Neural cell (in vitro differentiated cells): ENCODE measurements at regions not wholly inside any gene's neighbourhood (a gene's known extent, or its start where the extent isn't known, plus 50 kb on each side); places are given as distances from the start of the nearest gene placed in this dataset.

ENCODE experiments used
- H2AFZ ChIP-seq: fragments of 200-600, 300-800 bp; sonication (generic), shearing (Covaris generic); 2 replicates; pipeline ENCODE4 v1.6.0; 2014; ENCODE audit warnings: low read depth, mild to moderate bottlenecking, antibody characterized with exemption, low read length, moderate library complexity
- H3F3A ChIP-seq: fragments of 200-600 bp; shearing (Covaris generic); 2 replicates; pipeline ENCODE4 v1.6.1; 2016; ENCODE audit warnings: mild to moderate bottlenecking, moderate library complexity, mixed read lengths, antibody characterized with exemption, low read length; ENCODE audit not compliant: insufficient read depth, poor library complexity, severe bottlenecking
- H3K27ac ChIP-seq: fragments of 200-600, 300-800 bp; sonication (generic), shearing (Covaris generic); 2 replicates; pipeline ENCODE4 v1.5.1; 2014; ENCODE audit warnings: mild to moderate bottlenecking, low read length, moderate library complexity
- H3K27me3 ChIP-seq: fragments of 300-800, 200-600 bp; sonication (generic), shearing (Covaris generic); 2 replicates; pipeline ENCODE4 v1.6.0; 2014; ENCODE audit warnings: mild to moderate bottlenecking, low read depth, low read length, moderate library complexity; ENCODE audit not compliant: insufficient read depth
- H3K36me3 ChIP-seq: fragments of 300-800, 200-600 bp; sonication (generic), shearing (Covaris generic); 2 replicates; pipeline ENCODE4 v1.5.1; 2014; ENCODE audit warnings: mild to moderate bottlenecking, antibody characterized with exemption, low read length, moderate library complexity; ENCODE audit not compliant: insufficient read depth
- H3K4me2 ChIP-seq: fragments of 300-800, 200-600 bp; sonication (generic), shearing (Covaris generic); 2 replicates; pipeline ENCODE4 v1.6.0; 2014; ENCODE audit warnings: mild to moderate bottlenecking, low read length
- H3K4me3 ChIP-seq: fragments of 300-800, 200-600 bp; sonication (generic), shearing (Covaris generic); 2 replicates; pipeline ENCODE4 v1.5.1; 2014; ENCODE audit warnings: mild to moderate bottlenecking, low read length, moderate library complexity
- H3K79me2 ChIP-seq: fragments of 200-600 bp; shearing (Covaris generic); replicated peaks from 2 replicates; pipeline ENCODE4 v1.6.0; 2014; ENCODE audit warnings: mild to moderate bottlenecking, low read length, moderate library complexity; ENCODE audit not compliant: insufficient read depth
- H3K9ac ChIP-seq: fragments of 300-800, 200-600 bp; sonication (generic), shearing (Covaris generic); 2 replicates; pipeline ENCODE4 v1.6.1; 2016; ENCODE audit warnings: mild to moderate bottlenecking, low read length, mixed read lengths
- H3K9me2 ChIP-seq: fragments of 200-600 bp; shearing (Covaris generic); 2 replicates; pipeline ENCODE4 v1.6.1; 2016; ENCODE audit warnings: mild to moderate bottlenecking, low read length, mixed read lengths; ENCODE audit not compliant: insufficient read depth
- H3K9me3 ChIP-seq: fragments of 200-600, 300-800 bp; sonication (generic), shearing (Covaris generic); 2 replicates; pipeline ENCODE4 v1.6.1; 2016; ENCODE audit warnings: mild to moderate bottlenecking, mixed run types, low read length, moderate library complexity, mixed read lengths
- H4K20me1 ChIP-seq: fragments of 200-600 bp; shearing (Covaris generic); 2 replicates; pipeline ENCODE4 v1.6.1; 2016; ENCODE audit warnings: mild to moderate bottlenecking, mixed run types; ENCODE audit not compliant: insufficient read depth
- CTCF ChIP-seq: fragments of 450-650 bp; IDR thresholded peaks from 2 replicates; pipeline ENCODE4 v1.5.1; 2014; ENCODE audit warnings: antibody characterized with exemption, mild to moderate bottlenecking, moderate library complexity; ENCODE audit not compliant: poor library complexity, severe bottlenecking
- EP300 ChIP-seq: fragments of 450-650 bp; conservative IDR thresholded peaks from 2 replicates; pipeline ENCODE4 v1.6.1; 2014; ENCODE audit warnings: antibody characterized with exemption, mild to moderate bottlenecking, moderate library complexity; ENCODE audit not compliant: poor library complexity, severe bottlenecking
- EZH2 ChIP-seq: fragments of 200-600, 300-800 bp; shearing (Covaris generic), sonication (generic); IDR thresholded peaks from 2 replicates; pipeline ENCODE4 v1.6.1; 2014; ENCODE audit warnings: antibody characterized with exemption, low read length, borderline replicate concordance, mild to moderate bottlenecking; ENCODE audit not compliant: insufficient read depth, poor library complexity, severe bottlenecking
- MXI1 ChIP-seq: fragments of 450-650 bp; conservative IDR thresholded peaks from 2 replicates; pipeline ENCODE4 v1.6.1; 2014; ENCODE audit warnings: antibody characterized with exemption, mild to moderate bottlenecking; ENCODE audit not compliant: poor library complexity, severe bottlenecking
- POLR2AphosphoS5 ChIP-seq: IDR thresholded peaks from 2 replicates; pipeline ENCODE4 v1.6.1; 2012
- RAD21 ChIP-seq: fragments of 450-650 bp; conservative IDR thresholded peaks from 2 replicates; pipeline ENCODE4 v1.6.1; 2014; ENCODE audit warnings: antibody characterized with exemption, mild to moderate bottlenecking, moderate library complexity
- REST ChIP-seq: IDR thresholded peaks from 2 replicates; pipeline ENCODE4 v1.6.1; 2012; ENCODE audit warnings: borderline replicate concordance
- SMC3 ChIP-seq: fragments of 450-650 bp; conservative IDR thresholded peaks from 2 replicates; pipeline ENCODE4 v1.6.1; 2014; ENCODE audit warnings: antibody characterized with exemption, mild to moderate bottlenecking, moderate library complexity; ENCODE audit not compliant: poor library complexity
- TAF1 ChIP-seq: IDR thresholded peaks from 2 replicates; pipeline ENCODE4 v1.6.1; 2012; ENCODE audit warnings: low read depth

- Histone ChIP-seq H3F3A (no peaks in the 10 kb centered on the region), H3K9me2 (no peaks in the 10 kb centered on the region), H3K9ac (no peak overlapping the region), H3K27ac (no peak overlapping the region), H2AFZ (no peak overlapping the region), H3K4me3 (no peak overlapping the region), H3K27me3 (no peaks in the 10 kb centered on the region), H3K9me3 (no peaks in the 10 kb centered on the region), H3K36me3 (no peaks in the 10 kb centered on the region), H4K20me1 (no peaks in the 10 kb centered on the region), H3K79me2 (no peaks in the 10 kb centered on the region), H3K4me2 (no peak overlapping the region)
- TF ChIP-seq RAD21 (no peak), REST (no peak), SMC3 (no peak), TAF1 (no peak), EP300 (no peak), EZH2 (no peak), CTCF (no peak), POLR2AphosphoS5 (no peak), MXI1 (no peak)
Measured at GRCh38 chr10:126851414-126852108, 53.7 kb upstream of the DOCK1 start.

GRCh38 chr10:126854726-126855495 is 50.3 kb upstream of the DOCK1 start:
- Histone ChIP-seq H3K9me2 (no peaks in the 10 kb centered on the region), H3K36me3 (no peaks in the 10 kb centered on the region), H3F3A (no peaks in the 10 kb centered on the region), H2AFZ (no peak overlapping the region), H3K9me3 (peaks cover 4% of the 10 kb centered on the region), H3K9ac (no peak overlapping the region), H3K27ac (no peak overlapping the region), H3K79me2 (no peaks in the 10 kb centered on the region), H3K27me3 (no peaks in the 10 kb centered on the region), H3K4me2 (no peak overlapping the region), H4K20me1 (no peaks in the 10 kb centered on the region), H3K4me3 (no peak overlapping the region)
- TF ChIP-seq MXI1 (no peak), SMC3 (no peak), RAD21 (no peak), EZH2 (no peak), EP300 (no peak), REST (no peak), CTCF (no peak), POLR2AphosphoS5 (no peak), TAF1 (no peak)
